ENCODE measurements at regions not wholly inside any gene's neighbourhood (a gene's known extent, or its start where the extent isn't known, plus 50 kb on each side); places are given as distances from the start of the nearest gene placed in this dataset.

DNA sequence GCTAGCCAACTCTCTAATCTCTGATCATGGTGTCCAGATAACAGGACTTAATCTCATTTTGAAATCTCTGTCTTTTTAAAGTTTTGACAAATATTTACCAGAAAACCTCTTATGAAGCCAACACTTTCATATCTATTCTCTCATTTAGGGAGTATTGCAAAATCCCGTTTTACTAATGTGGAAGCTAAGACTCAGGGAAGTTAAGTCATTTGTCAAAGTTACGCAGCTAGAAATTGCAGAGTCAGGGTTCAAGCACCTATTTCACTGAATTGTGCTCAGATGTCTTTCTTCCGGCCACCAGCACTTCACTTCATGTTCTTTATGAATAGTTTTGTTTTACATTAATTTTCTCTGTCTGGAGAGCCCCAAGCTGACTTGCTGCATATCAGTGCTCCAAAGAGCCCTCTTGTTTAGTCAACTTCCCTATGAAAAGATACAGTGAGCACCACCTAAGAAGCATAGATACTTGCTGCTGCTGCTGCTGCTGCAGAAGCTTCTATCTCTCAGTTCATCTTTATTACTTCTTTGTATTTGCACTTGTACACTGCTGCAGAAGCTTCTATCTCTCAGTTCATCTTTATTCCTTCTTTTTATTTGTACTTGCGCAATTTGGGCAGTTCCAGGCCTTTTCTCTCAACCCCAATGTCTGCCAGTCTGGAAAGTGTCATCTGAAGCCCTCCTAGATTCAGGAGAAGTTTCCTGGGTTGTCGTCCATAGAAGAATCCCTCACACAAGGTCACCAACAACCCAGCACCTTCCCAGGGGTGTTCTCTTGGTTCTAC is 329.7 kb downstream of the MAFB start:
- no peak for DNase-seq

- DNase-seq, result no peak
These were observed 334.2 kb downstream of the MAFB start for GRCh38 chr20:40354880-40355279.

- DNase-seq, result no peak
These were observed 345.6 kb downstream of the MAFB start for GRCh38 chr20:40343390-40343789.

DNA sequence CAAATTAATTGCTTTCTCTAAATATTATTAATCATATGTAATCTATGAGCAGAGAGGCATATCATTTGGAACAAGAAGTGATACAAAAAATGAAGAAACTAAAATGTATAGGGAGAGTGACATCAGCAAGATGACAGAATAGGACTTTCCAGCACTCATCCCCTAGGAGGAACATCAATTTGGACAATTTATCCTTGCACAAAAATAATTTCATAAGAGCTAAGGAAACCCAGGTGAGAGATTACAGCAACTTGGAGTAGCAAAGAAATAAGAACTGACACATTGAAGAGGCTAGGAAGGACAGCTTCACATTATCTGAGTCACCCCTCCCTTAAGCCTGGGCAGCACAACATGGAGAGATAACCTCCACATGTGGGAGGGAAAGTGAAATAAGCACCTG is 347.5 kb downstream of the MAFB start:
- no peak for DNase-seq

- peak; percentile 27 to 48 for DNase-seq
These were observed 349.2 kb downstream of the MAFB start for GRCh38 chr20:40339661-40340449.

DNA sequence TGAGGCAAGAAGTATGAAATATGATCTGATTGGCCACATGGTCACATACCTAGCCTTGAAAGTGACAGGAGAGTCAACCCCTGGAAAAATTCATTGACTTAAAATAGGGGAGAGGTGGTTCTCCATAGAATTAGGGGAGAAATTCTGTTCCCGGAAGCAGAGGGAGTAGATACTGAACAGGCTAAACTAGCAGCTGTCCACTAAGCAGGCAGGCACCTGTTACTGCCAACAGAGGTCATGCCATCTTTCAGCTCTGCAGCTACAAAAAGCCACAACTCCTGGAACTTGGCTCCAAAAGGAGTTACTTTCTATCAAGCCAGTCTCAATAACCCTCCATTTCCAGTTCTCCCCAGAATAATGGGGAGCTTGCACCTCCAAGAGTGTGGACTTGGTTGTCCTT is 352.5 kb downstream of the MAFB start:
- no peak for DNase-seq

GRCh38 chr20:40335901-40336351 is 353.1 kb downstream of the MAFB start:
- DNase-seq, result no peak

- DNase-seq, result no peak
These were observed 353.6 kb downstream of the MAFB start for GRCh38 chr20:40335437-40335836.

DNA sequence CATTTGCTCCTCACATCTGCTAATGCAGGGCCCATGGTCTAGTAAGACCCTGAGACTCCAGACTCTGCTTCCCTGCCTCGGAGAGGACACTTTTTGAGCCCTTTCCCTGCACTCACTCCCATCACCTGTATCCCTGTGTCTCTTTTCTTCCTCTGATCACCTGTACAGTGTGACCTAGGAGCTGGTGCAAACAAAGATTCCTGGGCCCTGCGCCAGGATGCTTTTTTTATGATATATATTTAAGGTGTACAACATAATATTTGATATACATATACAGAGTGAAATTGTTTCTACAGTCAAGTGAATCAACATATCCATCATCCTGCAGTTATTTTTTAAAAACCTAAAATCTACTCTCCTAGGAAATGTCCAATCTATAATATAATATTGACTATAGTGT is 355.4 kb downstream of the MAFB start:
- no peak for DNase-seq

DNA sequence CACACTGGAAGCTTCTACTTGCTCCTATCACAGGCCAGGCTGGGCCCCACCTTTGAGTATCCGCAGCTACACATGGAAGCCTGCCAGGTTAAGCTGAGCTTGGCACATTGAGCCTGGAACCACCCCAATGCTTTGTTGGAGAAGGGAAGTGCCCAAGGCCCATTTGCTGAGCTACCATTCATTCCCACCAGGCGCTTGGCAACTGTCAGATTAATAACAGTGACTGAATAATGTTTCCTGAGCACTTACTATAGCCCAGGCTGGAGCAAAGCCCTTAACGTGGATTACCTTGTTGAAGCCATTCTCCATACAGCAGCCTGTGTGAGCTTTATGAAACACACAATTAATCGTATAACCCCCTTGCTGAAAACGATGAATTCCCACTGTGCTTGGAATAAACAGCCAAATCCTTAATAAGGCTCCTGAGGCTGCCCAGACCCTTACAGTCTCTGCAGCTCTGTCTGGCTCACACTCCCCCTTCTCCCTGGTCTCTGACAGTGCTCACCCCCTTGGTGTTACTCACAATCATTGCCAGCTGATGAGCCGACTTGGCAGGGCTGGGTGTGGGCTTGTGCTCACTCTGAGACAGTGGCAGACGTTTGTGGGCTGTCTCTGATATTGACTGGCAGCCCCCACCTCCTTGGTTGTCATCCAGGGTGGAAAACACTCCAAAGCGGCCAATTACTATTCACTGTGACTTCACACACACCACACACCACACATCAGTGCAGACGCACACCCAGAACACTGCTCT is 357.1 kb downstream of the MAFB start:
- no peak for DNase-seq

DNA sequence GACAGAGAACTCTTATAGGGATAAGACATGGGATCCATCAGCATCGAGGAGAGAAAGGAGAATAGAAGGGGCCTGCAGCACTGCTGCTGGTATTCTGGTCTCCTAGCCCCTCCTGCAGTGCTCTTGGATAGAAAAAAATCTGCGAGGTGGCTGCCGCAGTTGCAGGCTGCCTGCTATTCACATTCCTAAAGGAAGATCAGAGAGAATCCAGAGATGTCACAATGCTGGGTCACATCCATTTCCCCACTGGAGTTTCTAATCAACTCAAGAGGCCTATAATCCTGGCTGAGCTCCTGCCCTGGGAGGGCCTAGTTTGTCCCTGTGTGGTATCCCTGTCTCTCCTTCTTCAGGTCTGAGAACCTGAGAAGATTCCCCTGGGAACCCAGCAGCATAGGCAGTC is 357.8 kb downstream of the MAFB start:
- no peak for DNase-seq

GRCh38 chr20:40329321-40329720 is 359.7 kb downstream of the MAFB start:
- no peak for DNase-seq

DNA sequence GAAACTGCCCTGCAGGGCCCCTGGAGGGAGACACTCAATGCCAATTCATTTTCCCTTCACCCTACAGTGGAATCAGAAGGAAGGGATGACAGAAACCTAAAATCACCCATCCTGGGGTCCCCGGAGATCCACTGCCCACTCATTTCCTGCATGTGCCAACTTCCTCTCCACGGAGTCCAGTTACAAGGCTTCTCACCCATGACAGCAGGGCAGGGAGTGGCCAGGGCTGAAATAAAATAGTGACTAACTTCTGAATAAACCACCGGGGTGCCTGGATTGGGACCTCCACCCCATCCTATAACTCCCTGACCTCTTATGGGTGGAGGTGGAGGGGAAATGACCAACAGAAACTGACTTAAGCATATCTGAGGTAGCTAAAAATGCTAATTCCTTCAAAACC is 362.3 kb downstream of the MAFB start:
- DNase-seq, result no peak

DNA sequence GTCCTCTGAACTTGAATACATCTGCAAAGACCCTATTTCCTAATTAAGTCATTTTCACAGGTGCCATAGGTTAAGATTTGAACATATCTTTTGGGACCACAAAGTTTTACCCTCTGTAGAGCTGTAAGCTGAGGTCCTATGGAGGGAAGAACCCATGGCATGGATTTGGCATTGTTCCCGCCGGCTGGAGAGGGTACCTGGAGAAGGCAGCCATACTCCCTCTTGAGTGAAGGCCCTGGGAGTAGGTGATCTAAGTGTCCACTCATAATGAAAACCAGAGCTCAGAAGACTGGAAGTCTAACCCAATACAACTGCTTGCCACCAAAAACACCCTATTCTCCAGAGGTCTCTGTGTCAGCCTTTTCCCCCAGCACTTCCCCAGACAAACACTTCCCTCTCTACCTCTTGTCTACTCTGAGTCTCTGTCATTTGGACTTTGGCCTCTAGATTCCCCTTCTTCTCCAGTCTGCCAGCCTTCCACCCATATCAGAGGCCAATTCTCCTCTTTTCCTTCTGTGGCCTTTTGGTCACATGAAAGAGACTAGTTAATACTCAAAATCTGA is 363.9 kb downstream of the MAFB start:
- no peak for DNase-seq

DNA sequence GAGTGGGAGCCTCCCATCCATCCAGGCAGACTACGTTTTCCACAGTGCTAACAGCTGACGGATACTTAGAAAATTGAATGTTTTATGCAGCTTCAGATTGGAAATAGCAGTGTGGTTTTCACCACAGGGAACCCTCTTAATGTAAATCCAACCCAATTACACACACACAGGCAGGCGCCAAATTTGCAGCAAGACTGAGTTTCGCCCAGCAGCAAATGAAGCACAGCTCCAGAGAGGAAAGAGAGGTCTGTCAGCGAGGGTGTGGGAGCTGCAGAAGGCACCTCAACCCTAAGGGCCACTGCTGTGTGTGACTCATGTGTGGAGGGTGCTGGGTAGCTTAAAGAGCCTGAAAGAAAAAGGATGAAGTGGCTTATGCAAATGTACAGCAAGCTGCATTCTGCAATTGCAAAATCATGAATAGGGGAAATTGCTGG is 365.7 kb downstream of the MAFB start:
- DNase-seq, result no peak

GRCh38 chr20:40322941-40323340 is 366.1 kb downstream of the MAFB start:
- DNase-seq, result no peak

DNA sequence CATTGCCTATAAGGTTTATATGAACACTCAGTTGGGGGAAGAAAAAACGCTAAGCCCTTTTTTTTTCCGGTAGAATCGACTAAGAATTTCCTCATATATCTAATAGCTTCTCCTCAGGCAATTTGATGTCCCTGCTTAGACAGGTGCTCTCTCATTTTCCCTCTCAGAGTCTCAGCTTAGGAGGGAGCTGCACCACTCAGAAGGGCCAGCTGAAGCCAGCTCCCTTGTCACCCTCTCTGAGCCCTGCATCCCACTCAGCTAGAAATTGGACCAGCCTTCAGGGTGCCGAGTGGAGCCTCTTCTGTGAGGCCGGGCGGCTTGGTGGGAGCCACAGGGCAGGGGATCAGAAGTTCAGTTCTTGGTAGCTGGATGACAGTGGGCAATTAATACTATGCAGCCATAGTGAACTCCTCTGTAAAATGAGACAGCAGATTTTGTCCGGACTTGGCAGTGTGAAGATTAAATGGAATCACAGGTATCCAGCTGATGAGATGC is 368.5 kb downstream of the MAFB start:
- no peak for DNase-seq

DNA sequence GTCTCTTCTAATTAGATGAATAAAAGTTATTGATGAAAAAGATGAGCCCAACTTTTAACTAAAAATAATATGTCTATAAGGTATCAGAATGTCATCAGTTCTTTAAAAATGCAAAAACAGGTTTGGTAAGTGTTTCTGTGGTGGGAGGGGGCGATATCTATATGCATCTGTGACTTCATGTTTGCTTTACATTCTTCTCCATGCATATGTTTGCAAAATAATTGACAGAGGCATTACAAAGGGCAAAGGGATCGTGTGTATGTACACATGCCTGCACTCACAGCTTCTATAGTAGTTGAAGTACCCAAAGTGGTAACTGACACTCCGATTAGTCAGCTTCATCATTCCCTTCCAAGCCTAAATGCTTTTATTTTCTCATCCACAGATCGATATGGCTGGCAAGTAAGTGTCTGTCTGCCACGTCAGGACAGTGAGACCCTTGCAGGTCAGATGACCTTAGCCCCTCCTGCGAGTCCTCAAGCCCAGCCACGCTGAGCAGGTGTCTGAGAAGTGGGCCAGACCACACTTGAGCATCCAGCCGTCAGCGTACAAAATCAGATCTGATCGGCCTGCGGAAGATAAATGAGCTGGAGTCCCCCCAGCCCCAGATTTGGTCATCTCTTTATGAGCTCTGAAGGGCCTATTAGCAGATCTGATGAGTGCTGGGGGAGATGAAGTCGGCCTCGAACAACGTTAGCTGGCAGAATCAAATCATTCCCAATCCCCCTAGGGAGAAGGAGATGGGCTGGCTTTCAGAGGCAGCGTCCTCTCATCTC is 369.1 kb downstream of the MAFB start:
- DNase-seq, result no peak

GRCh38 chr20:40319056-40319455 is 370.0 kb downstream of the MAFB start:
- DNase-seq, result no peak

DNA sequence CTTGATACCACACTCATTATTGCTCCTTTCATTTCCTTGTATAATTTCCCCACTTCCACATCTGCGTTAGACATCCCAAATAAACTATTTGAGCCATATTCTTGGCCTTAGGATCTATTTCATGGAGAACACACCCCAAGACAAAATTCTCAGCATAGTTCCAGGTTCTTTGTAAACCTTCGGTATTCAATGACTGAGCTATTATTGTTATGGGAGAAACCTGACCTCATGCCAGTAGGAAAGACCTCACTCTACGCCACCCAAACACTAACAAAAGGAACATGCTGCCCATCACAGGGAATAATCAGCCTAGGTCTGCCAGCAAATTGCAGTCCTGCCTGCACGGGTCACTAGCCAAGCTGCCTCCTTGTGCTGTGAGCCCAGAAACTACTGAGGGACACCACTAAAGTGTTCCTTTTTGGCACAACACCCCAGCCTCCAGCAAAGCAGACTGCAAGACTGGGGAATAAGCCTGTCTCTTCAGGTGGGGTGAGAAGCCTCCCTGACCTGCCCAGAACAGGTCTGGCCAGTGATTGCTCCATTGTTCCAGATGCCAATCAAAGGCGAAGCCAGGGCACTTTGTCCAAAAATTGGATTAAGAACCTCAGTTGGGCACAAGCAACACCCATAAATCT is 371.8 kb downstream of the MAFB start:
- peak in 1 of 2 donors; percentile 6 for DNase-seq

DNA sequence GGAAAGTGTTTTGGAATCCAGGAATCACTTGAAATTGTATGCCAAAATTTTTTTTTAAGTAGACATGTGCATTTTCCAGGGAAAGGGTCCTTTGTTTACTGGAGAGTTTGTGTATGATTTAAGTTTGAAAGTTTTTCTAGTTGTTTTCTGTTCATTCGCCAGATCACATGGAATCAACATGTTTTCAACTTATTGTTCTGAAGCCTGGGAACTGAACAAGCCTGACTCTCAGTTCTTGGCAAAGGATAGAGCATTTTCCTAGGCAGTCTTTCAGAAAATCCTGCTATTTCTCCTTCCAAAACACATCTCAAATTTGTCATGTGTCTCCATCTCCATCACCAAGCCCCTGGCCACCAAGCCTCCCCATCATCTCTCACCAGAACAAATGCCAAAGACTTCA is 374.8 kb downstream of the MAFB start:
- peak in 1 of 2 donors; percentile 47 for DNase-seq

- no peak for DNase-seq
These were observed 375.3 kb downstream of the MAFB start for GRCh38 chr20:40313730-40314129.

Measured in hippocampal formation (tissue), 2 donors.